Cardiac muscle cell (in vitro differentiated cells and primary cell): ENCODE measurements at regions not wholly inside any gene's neighbourhood (a gene's known extent, or its start where the extent isn't known, plus 50 kb on each side); places are given as distances from the start of the nearest gene placed in this dataset.
A peak's percentile ranks its signal among the peaks of the same experiment; 100 is the strongest.

ENCODE experiments used
- DNase-seq, 2 donors: peaks; one replicate each; pipeline versions ENCODE4 v3.0.0 to v3.0.0-alpha.2; 2010 to 2017; ENCODE audit warnings: low read depth in 1 of 2, low spot score in 1 of 2
- H3K27ac ChIP-seq: fragments of 200-600 bp; sonication (generic); 2 replicates; pipeline ENCODE4 v1.5.1; 2016
- H3K27me3 ChIP-seq: fragments of 200-600 bp; sonication (generic); 2 replicates; pipeline ENCODE4 v1.6.0; 2016; ENCODE audit warnings: control low read depth
- H3K36me3 ChIP-seq: fragments of 200-600 bp; sonication (generic); 2 replicates; pipeline ENCODE4 v1.5.1; 2016; ENCODE audit warnings: control low read depth
- H3K4me1 ChIP-seq: fragments of 200-600 bp; sonication (generic); 2 replicates; pipeline ENCODE4 v1.8.1; 2017; ENCODE audit warnings: low read depth, mild to moderate bottlenecking, mixed run types
- H3K4me3 ChIP-seq: fragments of 200-600 bp; sonication (generic); 2 replicates; pipeline ENCODE4 v1.5.1; 2016; ENCODE audit warnings: mild to moderate bottlenecking
- H3K9me3 ChIP-seq: fragments of 200-600 bp; sonication (generic); 2 replicates; pipeline ENCODE4 v1.5.1; 2017; ENCODE audit warnings: low read depth, mild to moderate bottlenecking, control low read depth
- TF ChIP-seq, protein P1 (sequence below): IDR thresholded peaks from 2 replicates; pipeline ENCODE4 v1.5.1; 2012; ENCODE audit warnings: low read depth, mild to moderate bottlenecking, low read length

DNA sequence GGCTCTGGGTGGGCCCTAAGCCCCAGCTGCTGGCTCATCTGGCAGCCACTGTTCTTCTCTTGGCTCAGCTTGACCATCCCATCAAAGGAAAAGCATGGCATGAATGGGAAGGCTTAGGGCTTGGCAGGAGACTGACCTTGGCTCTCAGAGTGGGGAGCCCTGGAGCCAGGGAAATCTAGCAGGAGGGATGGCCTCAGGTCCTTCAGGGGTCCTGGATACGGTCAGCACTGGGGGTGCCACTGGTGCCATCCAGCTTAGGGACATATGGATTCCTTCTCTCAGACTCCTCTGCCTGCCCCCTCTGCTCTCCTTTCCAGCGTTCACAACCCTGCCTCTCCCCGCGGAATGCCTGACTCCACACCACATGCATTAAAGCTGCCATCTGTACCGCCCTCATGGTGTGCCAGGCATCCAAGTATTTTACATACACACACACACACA, 165.5 kb upstream of the HAAO start:
- Histone ChIP-seq H3K36me3 (no peaks in the 10 kb centered on the region), H3K27ac (no peak overlapping the region), H3K4me3 (no peak overlapping the region), H3K27me3 (no peaks in the 10 kb centered on the region), H3K4me1 (no peaks in the 10 kb centered on the region), H3K9me3 (no peaks in the 10 kb centered on the region)
- no peak for DNase-seq
- TF ChIP-seq, protein P1, sequence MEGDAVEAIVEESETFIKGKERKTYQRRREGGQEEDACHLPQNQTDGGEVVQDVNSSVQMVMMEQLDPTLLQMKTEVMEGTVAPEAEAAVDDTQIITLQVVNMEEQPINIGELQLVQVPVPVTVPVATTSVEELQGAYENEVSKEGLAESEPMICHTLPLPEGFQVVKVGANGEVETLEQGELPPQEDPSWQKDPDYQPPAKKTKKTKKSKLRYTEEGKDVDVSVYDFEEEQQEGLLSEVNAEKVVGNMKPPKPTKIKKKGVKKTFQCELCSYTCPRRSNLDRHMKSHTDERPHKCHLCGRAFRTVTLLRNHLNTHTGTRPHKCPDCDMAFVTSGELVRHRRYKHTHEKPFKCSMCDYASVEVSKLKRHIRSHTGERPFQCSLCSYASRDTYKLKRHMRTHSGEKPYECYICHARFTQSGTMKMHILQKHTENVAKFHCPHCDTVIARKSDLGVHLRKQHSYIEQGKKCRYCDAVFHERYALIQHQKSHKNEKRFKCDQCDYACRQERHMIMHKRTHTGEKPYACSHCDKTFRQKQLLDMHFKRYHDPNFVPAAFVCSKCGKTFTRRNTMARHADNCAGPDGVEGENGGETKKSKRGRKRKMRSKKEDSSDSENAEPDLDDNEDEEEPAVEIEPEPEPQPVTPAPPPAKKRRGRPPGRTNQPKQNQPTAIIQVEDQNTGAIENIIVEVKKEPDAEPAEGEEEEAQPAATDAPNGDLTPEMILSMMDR: no peak

DNA sequence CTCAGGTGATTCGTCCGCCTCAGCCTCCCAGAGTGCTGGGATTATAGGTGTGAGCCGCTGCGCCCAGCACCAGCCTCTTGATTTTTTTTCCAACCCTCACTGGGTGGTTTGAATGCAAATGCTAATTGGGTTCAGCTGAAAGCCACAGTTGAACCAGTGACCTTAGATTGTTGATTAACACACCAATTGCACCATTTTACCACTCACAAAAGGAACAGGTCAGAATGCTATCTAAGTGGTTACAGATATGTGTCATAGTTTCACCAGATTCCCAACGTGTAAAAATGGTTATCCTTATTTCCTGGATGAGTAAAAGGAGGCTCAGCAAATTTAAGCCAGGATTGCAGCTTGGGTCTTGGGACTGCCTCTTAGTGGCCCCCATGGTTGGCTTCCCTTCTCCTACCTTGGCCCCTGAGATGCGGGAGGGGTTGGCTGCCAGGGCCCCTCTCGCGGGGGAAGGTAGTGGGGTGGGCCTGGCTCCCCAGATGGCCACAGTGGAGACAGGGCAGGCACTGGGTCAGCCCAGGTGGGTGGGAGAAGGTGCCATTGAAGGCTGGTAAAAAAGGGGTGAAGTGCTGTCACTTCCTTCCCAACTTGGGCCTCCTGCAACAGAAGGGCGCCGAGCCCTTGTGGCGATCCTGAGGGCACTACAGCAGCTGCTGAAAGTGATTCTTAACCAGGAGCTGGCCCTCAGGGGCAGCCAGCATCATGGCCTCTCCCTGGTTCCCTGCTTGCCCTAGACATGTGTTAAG, 164.9 kb upstream of the HAAO start:
- TF ChIP-seq, protein P1: no peak
- Histone ChIP-seq H3K27me3 (no peaks in the 10 kb centered on the region), H3K4me3 (no peak overlapping the region), H3K4me1 (no peaks in the 10 kb centered on the region), H3K9me3 (no peaks in the 10 kb centered on the region), H3K36me3 (no peaks in the 10 kb centered on the region), H3K27ac (no peak overlapping the region)
- peak in 1 of 2 donors; percentile 49 for DNase-seq

DNA sequence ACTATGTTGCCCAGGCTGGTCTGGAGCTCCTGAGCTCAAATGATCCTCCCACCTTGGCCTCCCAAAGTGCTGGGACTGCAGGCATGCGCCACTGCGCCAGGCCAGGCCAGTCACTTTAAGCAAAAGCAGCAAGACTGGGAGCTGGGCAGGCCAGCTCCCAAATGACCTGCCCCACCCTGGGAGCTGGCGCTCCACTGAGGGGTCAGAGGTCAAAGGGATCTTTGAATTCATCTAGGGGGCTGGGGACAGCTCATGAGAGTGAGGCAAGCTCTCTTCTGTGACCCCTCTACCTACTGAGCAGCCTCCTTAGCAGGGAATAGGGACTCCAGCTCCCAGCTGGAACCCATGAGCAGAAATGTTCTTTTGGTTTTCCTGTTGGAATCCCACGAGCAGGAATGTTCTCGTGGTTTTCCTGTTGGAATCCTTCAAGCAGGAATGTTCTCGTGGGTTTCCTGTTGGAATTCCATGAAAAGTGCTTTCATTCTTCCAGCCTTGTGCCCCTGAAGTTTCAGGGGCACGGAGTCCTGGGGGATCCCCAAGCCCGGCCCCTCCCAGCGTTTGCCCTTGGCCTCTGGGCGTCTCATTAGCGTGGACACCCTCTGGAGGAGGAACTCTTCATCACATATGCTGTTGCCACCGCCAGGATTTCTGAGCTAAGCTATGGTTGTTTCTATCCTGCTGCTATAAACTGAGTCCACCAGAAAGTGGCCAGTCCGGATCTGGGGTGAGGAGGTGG, 162.0 kb upstream of the HAAO start:
- H3K36me3 ChIP-seq: no peaks in the 10 kb centered on the region
- H3K4me1 ChIP-seq: no peaks in the 10 kb centered on the region
- no peaks in the 10 kb centered on the region for H3K27me3 ChIP-seq
- no peak overlapping the region for H3K4me3 ChIP-seq
- no peak overlapping the region for H3K27ac ChIP-seq
- peak in 1 of 2 donors; percentile 89 for DNase-seq
- no peaks in the 10 kb centered on the region for H3K9me3 ChIP-seq
- TF ChIP-seq, protein P1: peak; percentile 46

DNA sequence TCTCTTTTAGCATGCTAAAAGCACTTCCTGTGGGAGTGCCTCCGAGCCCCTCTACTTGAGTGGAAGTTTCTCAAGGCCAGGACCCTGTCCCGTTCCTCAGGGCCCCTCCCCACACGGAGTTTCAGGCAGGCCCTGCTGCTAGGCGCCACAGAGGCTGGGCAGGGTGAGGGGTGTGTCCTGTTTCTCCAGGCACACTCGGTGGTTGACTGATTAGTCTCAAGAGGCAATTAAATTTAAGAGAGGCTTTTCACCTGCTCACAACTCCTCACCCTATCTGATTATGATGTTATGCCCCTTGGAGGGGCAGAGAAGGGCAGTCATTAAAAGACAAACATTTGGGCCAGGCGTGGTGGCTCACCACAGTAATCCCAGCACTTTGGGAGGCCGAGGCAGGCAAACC, 160.8 kb upstream of the HAAO start:
- no peaks in the 10 kb centered on the region for H3K4me1 ChIP-seq
- H3K4me3 ChIP-seq: no peak overlapping the region
- H3K36me3 ChIP-seq: no peaks in the 10 kb centered on the region

DNA sequence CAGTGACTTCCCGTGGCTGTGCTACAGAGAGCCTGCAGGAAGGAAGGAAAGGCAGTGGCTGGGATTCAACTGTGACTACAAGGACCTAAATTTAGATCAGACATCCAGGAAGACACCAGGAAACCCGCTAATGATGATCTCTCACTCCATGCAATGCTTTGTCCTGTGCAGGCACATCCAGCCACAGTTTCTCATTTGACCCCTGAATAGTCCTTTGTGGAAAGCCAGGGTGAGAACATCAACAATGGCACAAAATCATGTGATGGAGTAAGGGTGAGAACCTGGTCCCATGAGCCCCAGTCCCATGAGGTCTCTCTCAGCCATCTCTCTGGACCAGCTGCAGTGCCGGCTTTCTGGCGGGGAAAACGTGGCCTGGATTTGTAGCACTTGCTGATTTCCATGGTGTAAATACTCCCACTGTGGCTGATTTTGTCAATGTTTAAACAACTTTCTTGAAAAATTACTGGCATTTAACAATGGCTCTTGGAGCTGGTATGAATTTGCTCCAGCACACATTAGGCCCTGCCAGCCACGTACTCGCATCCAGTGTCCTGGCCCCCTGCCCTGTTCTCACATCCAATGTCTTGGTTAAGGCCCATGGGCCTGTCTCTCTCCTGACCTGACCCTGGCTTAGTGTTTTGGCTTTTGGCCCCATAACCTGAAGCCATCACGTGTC, 159.0 kb upstream of the HAAO start:
- Histone ChIP-seq H3K36me3 (no peaks in the 10 kb centered on the region), H3K27me3 (no peaks in the 10 kb centered on the region), H3K9me3 (no peaks in the 10 kb centered on the region), H3K4me3 (no peak overlapping the region), H3K4me1 (no peaks in the 10 kb centered on the region), H3K27ac (no peak overlapping the region)
- no peak for DNase-seq
- TF ChIP-seq, protein P1: no peak

More for the DNA sequence above, 160.8 kb upstream of the HAAO start:
- Histone ChIP-seq H3K9me3 (no peaks in the 10 kb centered on the region), H3K27ac (no peak overlapping the region), H3K27me3 (no peaks in the 10 kb centered on the region)
- TF ChIP-seq, protein P1: no peak
- DNase-seq: no peak
